Endodermal cell (in vitro differentiated cells): ENCODE measurements at regions not wholly inside any gene's neighbourhood (a gene's known extent, or its start where the extent isn't known, plus 50 kb on each side); places are given as distances from the start of the nearest gene placed in this dataset.

ENCODE experiments used
- DNase-seq: peaks from one replicate; pipeline ENCODE4 v3.0.0-alpha.2; 2017
- H3K27ac ChIP-seq: 2 replicates; pipeline ENCODE4 v1.5.1; 2013; ENCODE audit warnings: mild to moderate bottlenecking, low read depth, low read length, moderate library complexity
- H3K27me3 ChIP-seq: 2 replicates; pipeline ENCODE4 v1.6.1; 2013; ENCODE audit warnings: mild to moderate bottlenecking, low read length, moderate library complexity; ENCODE audit not compliant: insufficient read depth, control insufficient read depth, poor library complexity, severe bottlenecking
- H3K36me3 ChIP-seq: 2 replicates; pipeline ENCODE4 v1.7.0; 2013; ENCODE audit warnings: mild to moderate bottlenecking, low read length, moderate library complexity; ENCODE audit not compliant: control insufficient read depth, insufficient read depth
- H3K4me1 ChIP-seq: one replicate; pipeline ENCODE4 v1.7.0; 2013; ENCODE audit warnings: low read length; ENCODE audit not compliant: control insufficient read depth, insufficient read depth
- H3K4me3 ChIP-seq: 2 replicates; pipeline ENCODE4 v1.5.1; 2013; ENCODE audit warnings: mild to moderate bottlenecking, low read length, moderate library complexity
- H3K9ac ChIP-seq: 2 replicates; pipeline ENCODE4 v1.6.1; 2013; ENCODE audit warnings: mild to moderate bottlenecking, low read length, moderate library complexity; ENCODE audit not compliant: poor library complexity, severe bottlenecking; ENCODE audit errors: extremely low read depth
- H3K9me3 ChIP-seq: 2 replicates; pipeline ENCODE4 v1.6.1; 2013; ENCODE audit warnings: mild to moderate bottlenecking, low read length, moderate library complexity; ENCODE audit not compliant: control insufficient read depth
- H3K27ac Mint-ChIP-seq: 2 replicates; pipeline ENCODE4 v1.8.0; 2020; ENCODE audit warnings: mixed read lengths
- H3K27me3 Mint-ChIP-seq: 2 replicates; pipeline ENCODE4 v1.8.0; 2021; ENCODE audit warnings: mild to moderate bottlenecking, mixed read lengths; ENCODE audit not compliant: insufficient read depth
- H3K36me3 Mint-ChIP-seq: 2 replicates; pipeline ENCODE4 v1.8.0; 2020; ENCODE audit warnings: low read depth, mixed read lengths
- H3K4me1 Mint-ChIP-seq: 2 replicates; pipeline ENCODE4 v1.8.0; 2020; ENCODE audit warnings: mixed read lengths
- H3K4me3 Mint-ChIP-seq: 2 replicates; pipeline ENCODE4 v1.8.0; 2020; ENCODE audit warnings: mild to moderate bottlenecking, moderate library complexity, mixed read lengths
- H3K9me3 Mint-ChIP-seq: 2 replicates; pipeline ENCODE4 v1.8.0; 2020; ENCODE audit warnings: mild to moderate bottlenecking, mixed read lengths
- CTCF ChIP-seq: fragments of 200-600 bp; sonication (generic); conservative IDR thresholded peaks from 2 replicates; pipeline ENCODE4 v1.5.0; 2021; ENCODE audit warnings: antibody characterized with exemption, mild to moderate bottlenecking
- WGBS, 2 experiments: methylation state at CpG; one replicate each; pipeline versions ENCODE4 v1.1.5 to v1.1.7; 2013; ENCODE audit warnings: missing lambda C conversion rate in 2 of 2, mixed read lengths in 1 of 2; ENCODE audit not compliant: insufficient coverage in 1 of 2, insufficient read length in 1 of 2; 5-methylcytosine and 5-hydroxymethylcytosine counted together

GRCh38 chr6:93183531-93183972 is 235.8 kb downstream of the EPHA7 start:
- Histone ChIP-seq H3K36me3 (no peaks in the 10 kb centered on the region), H3K4me1 (peaks cover 5% of the 10 kb centered on the region), H3K9ac (no peak overlapping the region), H3K27me3 (peaks cover 78% of the 10 kb centered on the region), H3K9me3 (no peaks in the 10 kb centered on the region), H3K27ac (no peak overlapping the region), H3K4me3 (no peak overlapping the region)
- Mint-ChIP-seq H3K4me1 (peaks cover 10% of the 10 kb centered on the region), H3K36me3 (no peaks in the 10 kb centered on the region), H3K27me3 (peaks cover 75% of the 10 kb centered on the region), H3K4me3 (no peak overlapping the region), H3K9me3 (peaks cover 4% of the 10 kb centered on the region), H3K27ac (no peak overlapping the region)
- no peak for TF ChIP-seq CTCF
- DNase-seq = peak; percentile 56
- WGBS, 2 experiments = 15 to 56% methylated on average over 1 to 3 of the region's 3 CpGs

GRCh38 chr6:93182938-93183479 is 236.3 kb downstream of the EPHA7 start:
- Mint-ChIP-seq H3K4me3 (no peak overlapping the region), H3K36me3 (no peaks in the 10 kb centered on the region), H3K27me3 (peaks cover 80% of the 10 kb centered on the region), H3K4me1 (peaks cover 10% of the 10 kb centered on the region), H3K27ac (no peak overlapping the region), H3K9me3 (peaks cover 4% of the 10 kb centered on the region)
- Histone ChIP-seq H3K9me3 (no peaks in the 10 kb centered on the region), H3K9ac (no peak overlapping the region), H3K4me1 (peaks cover 5% of the 10 kb centered on the region), H3K4me3 (no peak overlapping the region), H3K36me3 (no peaks in the 10 kb centered on the region), H3K27me3 (peaks cover 79% of the 10 kb centered on the region), H3K27ac (no peak overlapping the region)
- no peak for DNase-seq
- TF ChIP-seq CTCF = no peak
- 78% methylated on average over 1 of the region's 2 CpGs; no CpG with 5 or more reads in 1 of the 2 experiments for WGBS, 2 experiments

GRCh38 chr6:93177918-93178317 is 241.4 kb downstream of the EPHA7 start:
- H3K27ac Mint-ChIP-seq = no peak overlapping the region
- H3K27me3 ChIP-seq = peaks cover 64% of the 10 kb centered on the region
- WGBS, 2 experiments = 85% methylated on average over 2 of the region's 2 CpGs; no CpG with 5 or more reads in 1 of the 2 experiments
- no peak for TF ChIP-seq CTCF
- H3K36me3 Mint-ChIP-seq = no peaks in the 10 kb centered on the region
- peaks cover 71% of the 10 kb centered on the region for H3K27me3 Mint-ChIP-seq
- no peak for DNase-seq
- no peak overlapping the region for H3K4me3 ChIP-seq
- H3K9me3 Mint-ChIP-seq = peaks cover 4% of the 10 kb centered on the region
- H3K9ac ChIP-seq = no peak overlapping the region
- no peaks in the 10 kb centered on the region for H3K36me3 ChIP-seq
- no peak overlapping the region for H3K4me3 Mint-ChIP-seq
- peaks cover 29% of the 10 kb centered on the region for H3K4me1 Mint-ChIP-seq
- H3K9me3 ChIP-seq = no peaks in the 10 kb centered on the region
- no peaks in the 10 kb centered on the region for H3K4me1 ChIP-seq
- no peak overlapping the region for H3K27ac ChIP-seq
